ENCODE measurements at regions not wholly inside any gene's neighbourhood (a gene's known extent, or its start where the extent isn't known, plus 50 kb on each side); places are given as distances from the start of the nearest gene placed in this dataset.
"Not testable (repeated sequence)": the region's sequence is repeated elsewhere in the genome, so short reads cannot be mapped to it uniquely, and the experiment has no call there.

DNA sequence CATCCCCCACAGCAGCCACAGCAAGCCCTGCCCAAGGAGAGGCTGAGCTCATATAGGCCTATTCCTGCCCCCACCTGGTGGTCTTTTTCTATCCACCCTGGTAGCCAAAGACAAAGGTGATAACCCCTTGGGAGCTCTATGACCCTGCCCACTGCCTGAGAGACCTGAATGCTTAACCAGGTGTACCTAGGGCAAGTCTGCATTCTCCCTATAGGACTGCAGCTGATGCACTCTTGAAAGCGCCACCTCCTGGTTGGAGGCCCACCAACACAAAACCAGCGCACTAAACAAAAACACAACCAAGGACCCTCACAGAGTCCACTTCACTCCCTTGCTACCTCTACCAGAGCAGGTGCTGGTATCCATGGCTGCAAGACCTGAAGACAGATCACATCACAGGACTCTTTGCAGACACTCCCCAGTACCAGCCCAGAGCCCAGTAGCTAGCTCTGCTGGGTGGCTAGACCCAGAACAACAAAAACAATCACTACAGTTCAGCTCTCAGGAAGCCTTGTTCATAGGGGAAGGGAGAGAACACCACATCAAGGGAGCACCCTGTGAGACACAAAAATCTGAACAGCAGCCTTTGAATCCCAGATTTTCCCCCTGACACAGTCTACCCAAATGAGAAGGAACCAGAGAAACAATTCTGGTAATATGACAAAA, 72.8 kb upstream of the SORL1 start:
- H3K4me2 ChIP-seq (ENCODE audit: low read depth, low read length, poor library complexity, severe bottlenecking), result not testable (repeated sequence)

DNA sequence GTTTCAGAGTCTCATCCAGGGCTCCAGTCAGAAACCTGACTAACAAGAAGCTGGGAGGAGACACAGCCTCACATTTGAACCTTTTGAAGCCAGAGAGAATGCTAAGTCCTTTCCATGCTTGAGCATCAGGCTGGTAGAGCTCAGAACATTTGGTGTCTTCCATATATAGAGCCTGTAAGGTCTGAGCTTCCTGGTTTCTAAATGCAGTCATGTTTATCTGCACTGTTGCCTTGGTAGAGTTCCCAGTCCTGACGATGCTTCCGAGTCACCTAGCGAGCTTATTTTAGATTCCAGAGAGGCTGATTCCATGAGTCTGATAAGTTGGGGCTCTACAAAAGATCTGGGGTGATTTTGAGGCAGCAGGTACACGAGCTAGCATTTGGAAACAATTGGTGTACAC, 68.4 kb upstream of the SORL1 start:
- Histone ChIP-seq H3K4me1 (ENCODE audit: insufficient read depth, low read length, poor library complexity, severe bottlenecking) (peaks cover 4% of the 10 kb centered on the region), H4K20me1 (ENCODE audit: insufficient read depth, low read length, poor library complexity, severe bottlenecking) (no peaks in the 10 kb centered on the region), H3K79me2 (ENCODE audit: insufficient read depth, low read length) (no peaks in the 10 kb centered on the region), H3K9me2 (replicated peaks; ENCODE audit: low read depth, low read length) (no peaks in the 10 kb centered on the region), H2AFZ (ENCODE audit: low read length) (peak overlapping the region; percentile 45; the same call in 1 of the 2 replicates), H3K36me3 (ENCODE audit: insufficient read depth, low read length) (no peaks in the 10 kb centered on the region), H3K9ac (ENCODE audit: low read depth, low read length, poor library complexity, severe bottlenecking) (no peak overlapping the region), H3K27me3 (ENCODE audit: insufficient read depth, low read length, poor library complexity, severe bottlenecking) (no peaks in the 10 kb centered on the region), H3F3A (ENCODE audit: low read depth) (no peaks in the 10 kb centered on the region), H3K4me3 (ENCODE audit: low read length, poor library complexity, severe bottlenecking) (no peak overlapping the region), H3K9me3 (ENCODE audit: insufficient read depth, low read depth, low read length) (no peaks in the 10 kb centered on the region), H3K4me2 (ENCODE audit: low read depth, low read length, poor library complexity, severe bottlenecking) (no peak overlapping the region)
- TF ChIP-seq EZH2phosphoT487 (IDR thresholded peaks at IDR 0.05; ENCODE audit: borderline replicate concordance), result no peak
- TF ChIP-seq, protein P1, sequence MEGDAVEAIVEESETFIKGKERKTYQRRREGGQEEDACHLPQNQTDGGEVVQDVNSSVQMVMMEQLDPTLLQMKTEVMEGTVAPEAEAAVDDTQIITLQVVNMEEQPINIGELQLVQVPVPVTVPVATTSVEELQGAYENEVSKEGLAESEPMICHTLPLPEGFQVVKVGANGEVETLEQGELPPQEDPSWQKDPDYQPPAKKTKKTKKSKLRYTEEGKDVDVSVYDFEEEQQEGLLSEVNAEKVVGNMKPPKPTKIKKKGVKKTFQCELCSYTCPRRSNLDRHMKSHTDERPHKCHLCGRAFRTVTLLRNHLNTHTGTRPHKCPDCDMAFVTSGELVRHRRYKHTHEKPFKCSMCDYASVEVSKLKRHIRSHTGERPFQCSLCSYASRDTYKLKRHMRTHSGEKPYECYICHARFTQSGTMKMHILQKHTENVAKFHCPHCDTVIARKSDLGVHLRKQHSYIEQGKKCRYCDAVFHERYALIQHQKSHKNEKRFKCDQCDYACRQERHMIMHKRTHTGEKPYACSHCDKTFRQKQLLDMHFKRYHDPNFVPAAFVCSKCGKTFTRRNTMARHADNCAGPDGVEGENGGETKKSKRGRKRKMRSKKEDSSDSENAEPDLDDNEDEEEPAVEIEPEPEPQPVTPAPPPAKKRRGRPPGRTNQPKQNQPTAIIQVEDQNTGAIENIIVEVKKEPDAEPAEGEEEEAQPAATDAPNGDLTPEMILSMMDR (conservative IDR thresholded peaks at IDR 0.05; ENCODE audit: low read length), result no peak

More for the DNA sequence above, 72.8 kb upstream of the SORL1 start:
- not testable (repeated sequence) for H3F3A ChIP-seq (ENCODE audit: low read depth); H3K9me3 ChIP-seq (ENCODE audit: insufficient read depth, low read depth, low read length); H3K9ac ChIP-seq (ENCODE audit: low read depth, low read length, poor library complexity, severe bottlenecking); H3K79me2 ChIP-seq (ENCODE audit: insufficient read depth, low read length); H4K20me1 ChIP-seq (ENCODE audit: insufficient read depth, low read length, poor library complexity, severe bottlenecking); H3K36me3 ChIP-seq (ENCODE audit: insufficient read depth, low read length); H3K4me3 ChIP-seq (ENCODE audit: low read length, poor library complexity, severe bottlenecking); H3K9me2 ChIP-seq (replicated peaks; ENCODE audit: low read depth, low read length); H3K27me3 ChIP-seq (ENCODE audit: insufficient read depth, low read length, poor library complexity, severe bottlenecking)
- TF ChIP-seq, protein P1 (conservative IDR thresholded peaks at IDR 0.05; ENCODE audit: low read length), result peak; percentile 62
- Histone ChIP-seq H3K4me1 (ENCODE audit: insufficient read depth, low read length, poor library complexity, severe bottlenecking) (peaks cover 14% of the 10 kb centered on the region), H2AFZ (ENCODE audit: low read length) (peak overlapping the region; percentile 46; the same call in 1 of the 2 replicates)

DNA sequence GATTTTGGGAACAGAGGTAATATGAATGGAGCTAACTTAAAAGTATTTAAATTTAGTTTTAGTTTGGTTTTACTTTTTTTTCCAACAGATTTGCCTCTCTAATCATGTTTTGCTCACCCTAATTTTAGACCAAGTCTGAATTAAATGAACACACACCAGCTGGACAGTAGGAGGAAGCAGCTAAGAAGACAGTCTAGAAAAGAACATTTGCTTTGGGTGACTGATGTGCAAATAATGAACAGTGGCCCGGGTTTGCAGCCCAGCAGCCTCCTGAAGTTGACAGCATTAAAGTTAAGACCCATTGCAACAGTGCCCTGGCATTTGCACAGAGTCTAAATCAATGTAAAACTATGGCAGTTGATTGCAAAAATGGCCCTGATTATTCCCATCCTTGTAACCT, 66.4 kb upstream of the SORL1 start:
- no peaks in the 10 kb centered on the region for H4K20me1 ChIP-seq (ENCODE audit: insufficient read depth, low read length, poor library complexity, severe bottlenecking)
- no peak overlapping the region for H2AFZ ChIP-seq (ENCODE audit: low read length)
- H3K4me3 ChIP-seq (ENCODE audit: low read length, poor library complexity, severe bottlenecking), result no peak overlapping the region
- H3K79me2 ChIP-seq (ENCODE audit: insufficient read depth, low read length), result no peaks in the 10 kb centered on the region
- TF ChIP-seq, protein P1 (conservative IDR thresholded peaks at IDR 0.05; ENCODE audit: low read length), result no peak
- TF ChIP-seq EZH2phosphoT487 (IDR thresholded peaks at IDR 0.05; ENCODE audit: borderline replicate concordance), result no peak
- no peak overlapping the region for H3K9ac ChIP-seq (ENCODE audit: low read depth, low read length, poor library complexity, severe bottlenecking)
- no peaks in the 10 kb centered on the region for H3K27me3 ChIP-seq (ENCODE audit: insufficient read depth, low read length, poor library complexity, severe bottlenecking)
- H3K4me1 ChIP-seq (ENCODE audit: insufficient read depth, low read length, poor library complexity, severe bottlenecking), result no peaks in the 10 kb centered on the region
- no peaks in the 10 kb centered on the region for H3K9me3 ChIP-seq (ENCODE audit: insufficient read depth, low read depth, low read length)
- no peaks in the 10 kb centered on the region for H3K9me2 ChIP-seq (replicated peaks; ENCODE audit: low read depth, low read length)
- H3K36me3 ChIP-seq (ENCODE audit: insufficient read depth, low read length), result no peaks in the 10 kb centered on the region
- H3F3A ChIP-seq (ENCODE audit: low read depth), result no peaks in the 10 kb centered on the region
- H3K4me2 ChIP-seq (ENCODE audit: low read depth, low read length, poor library complexity, severe bottlenecking), result no peak overlapping the region
